ENCODE measurements at regions not wholly inside any gene's neighbourhood (a gene's known extent, or its start where the extent isn't known, plus 50 kb on each side); places are given as distances from the start of the nearest gene placed in this dataset.

DNA sequence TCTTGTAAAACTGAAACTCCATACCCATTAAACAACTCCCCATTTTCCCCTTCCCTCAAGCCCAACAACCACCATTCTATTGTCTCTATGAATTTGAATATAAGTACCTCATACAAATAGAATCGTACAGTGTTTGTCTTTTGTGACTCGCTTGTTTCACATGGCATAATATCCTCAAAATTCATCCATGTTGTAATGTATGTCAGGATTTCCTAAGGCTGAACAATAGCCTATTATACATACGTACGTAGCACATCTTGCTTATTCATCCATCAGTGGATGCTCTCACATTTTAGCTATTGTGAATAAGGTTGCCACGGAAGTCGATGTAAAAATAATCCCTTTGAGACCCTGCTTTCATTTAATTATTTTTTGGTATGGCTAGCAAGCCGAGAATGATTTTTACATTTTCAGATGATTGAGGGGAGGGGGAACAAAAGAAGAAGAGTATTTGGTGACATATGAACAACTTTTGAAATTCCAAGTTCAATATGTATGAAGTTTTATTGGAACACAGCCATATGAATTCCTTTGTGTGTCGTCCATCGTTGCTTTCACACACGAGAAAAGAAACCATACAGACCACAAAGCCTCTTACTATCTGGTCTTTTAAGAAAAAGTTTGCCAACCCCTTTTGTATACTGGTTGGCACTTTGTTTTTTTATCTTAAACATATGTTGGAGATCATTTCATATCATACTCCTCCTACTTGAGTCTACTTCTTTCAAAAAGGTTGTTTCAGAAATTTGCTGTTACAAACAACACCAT lies 371.2 kb downstream of the NPIPA8 start:
- TF ChIP-seq, protein P1, sequence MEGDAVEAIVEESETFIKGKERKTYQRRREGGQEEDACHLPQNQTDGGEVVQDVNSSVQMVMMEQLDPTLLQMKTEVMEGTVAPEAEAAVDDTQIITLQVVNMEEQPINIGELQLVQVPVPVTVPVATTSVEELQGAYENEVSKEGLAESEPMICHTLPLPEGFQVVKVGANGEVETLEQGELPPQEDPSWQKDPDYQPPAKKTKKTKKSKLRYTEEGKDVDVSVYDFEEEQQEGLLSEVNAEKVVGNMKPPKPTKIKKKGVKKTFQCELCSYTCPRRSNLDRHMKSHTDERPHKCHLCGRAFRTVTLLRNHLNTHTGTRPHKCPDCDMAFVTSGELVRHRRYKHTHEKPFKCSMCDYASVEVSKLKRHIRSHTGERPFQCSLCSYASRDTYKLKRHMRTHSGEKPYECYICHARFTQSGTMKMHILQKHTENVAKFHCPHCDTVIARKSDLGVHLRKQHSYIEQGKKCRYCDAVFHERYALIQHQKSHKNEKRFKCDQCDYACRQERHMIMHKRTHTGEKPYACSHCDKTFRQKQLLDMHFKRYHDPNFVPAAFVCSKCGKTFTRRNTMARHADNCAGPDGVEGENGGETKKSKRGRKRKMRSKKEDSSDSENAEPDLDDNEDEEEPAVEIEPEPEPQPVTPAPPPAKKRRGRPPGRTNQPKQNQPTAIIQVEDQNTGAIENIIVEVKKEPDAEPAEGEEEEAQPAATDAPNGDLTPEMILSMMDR (IDR thresholded peaks at IDR 0.05; ENCODE audit: low read depth, low read length, poor library complexity, severe bottlenecking): no peak
- no peak for TF ChIP-seq EZH2phosphoT487 (IDR thresholded peaks at IDR 0.05; ENCODE audit: borderline replicate concordance, low read length)
